ENCODE measurements at regions not wholly inside any gene's neighbourhood (a gene's known extent, or its start where the extent isn't known, plus 50 kb on each side); places are given as distances from the start of the nearest gene placed in this dataset.

GRCh38 chr14:28936601-28937000 is 170.0 kb downstream of the FOXG1 start:
- H3K9me1 ChIP-seq (ENCODE audit: insufficient read depth, low read length): no peaks in the 10 kb centered on the region
- H3K56ac ChIP-seq (ENCODE audit: extremely low read depth, insufficient read depth, low read length): no peak overlapping the region
- intact Hi-C loops (cut with micrococcal nuclease): no loop called here
- DNase-seq: no peak
- no peak for TF ChIP-seq RFX5 (IDR thresholded peaks at IDR 0.05; ENCODE audit: low read depth, low read length)
- TF ChIP-seq CTCF (conservative IDR thresholded peaks at IDR 0.05; ENCODE audit: low read depth, low read length): no peak
- no peak for TF ChIP-seq CHD1 (IDR thresholded peaks at IDR 0.05; ENCODE audit: low read depth, low read length)
- TF ChIP-seq MAZ (IDR thresholded peaks at IDR 0.05; ENCODE audit: borderline replicate concordance, low read depth, low read length): no peak
- TF ChIP-seq BHLHE40 (IDR thresholded peaks at IDR 0.05; ENCODE audit: low read depth, low read length): no peak
- TF ChIP-seq ELK1 (IDR thresholded peaks at IDR 0.05; ENCODE audit: borderline replicate concordance, low read depth, low read length): no peak
- no peak for TF ChIP-seq MAFK (IDR thresholded peaks at IDR 0.05; ENCODE audit: low read depth, low read length)
- no peak for TF ChIP-seq CEBPB (IDR thresholded peaks at IDR 0.05; ENCODE audit: low read depth, low read length)
- TF ChIP-seq NFE2L2 (IDR thresholded peaks at IDR 0.05; ENCODE audit: low read depth, low read length): no peak
- dilution Hi-C loops (cut with HindIII; ENCODE audit: low sequenced_read_pairs, unreplicated experiment): no loop called here
- H3K23ac ChIP-seq (ENCODE audit: low read depth, low read length): no peak overlapping the region
- no peak overlapping the region for H3K4me2 ChIP-seq (ENCODE audit: low read depth, low read length)
- no peaks in the 10 kb centered on the region for H4K20me1 ChIP-seq (ENCODE audit: insufficient read depth, low read length)
- H4K8ac ChIP-seq (ENCODE audit: low read depth in 2 of 2, low read length in 2 of 2): no peak overlapping the region
- H2BK120ac ChIP-seq (ENCODE audit: low read depth, low read length): no peak overlapping the region
- no peaks in the 10 kb centered on the region for H3K4me1 ChIP-seq (ENCODE audit: control insufficient read depth, insufficient read depth, low read length)
- CTCF ChIA-PET: no interaction called here
- H2AK5ac ChIP-seq (ENCODE audit: low read depth, low read length): no peak overlapping the region
- H2BK5ac ChIP-seq (ENCODE audit: low read depth, low read length, poor library complexity, severe bottlenecking): no peak overlapping the region
- H3K4me3 ChIP-seq (ENCODE audit: insufficient read depth, low read depth, low read length): no peak overlapping the region
- in situ Hi-C loops (cut with MboI; ENCODE audit: low sequenced_read_pairs): no loop called here
- H2AK9ac ChIP-seq (replicated peaks; ENCODE audit: low read depth, low read length, poor library complexity): no peak overlapping the region
- H2BK20ac ChIP-seq (ENCODE audit: low read depth, low read length): no peak overlapping the region
- no peak overlapping the region for H2BK15ac ChIP-seq (ENCODE audit: low read depth, low read length)
- no peaks in the 10 kb centered on the region for H3K79me1 ChIP-seq (ENCODE audit: low read depth in 1 of 2, low read length in 2 of 2)
- no peak for ATAC-seq (ENCODE audit: low read depth)
- BruUV-seq (replicated peaks): no TSS peak
- no peak overlapping the region for H3K18ac ChIP-seq (ENCODE audit: low read depth, low read length)
- peaks cover 2% of the 10 kb centered on the region; the same call in 1 of the 2 replicates for H3K9me3 ChIP-seq (ENCODE audit: control insufficient read depth, insufficient read depth, low read length)
- H3K4ac ChIP-seq (ENCODE audit: low read depth, low read length): no peak overlapping the region
- no peak overlapping the region for H3K27ac ChIP-seq (ENCODE audit: insufficient read depth, low read length)
- no peaks in the 10 kb centered on the region for H3K27me3 ChIP-seq (ENCODE audit: control insufficient read depth, insufficient read depth, low read length)
- no peak overlapping the region for H2AFZ ChIP-seq (replicated peaks; ENCODE audit: low read length, poor library complexity)
- POLR2A ChIA-PET (ENCODE audit: unreplicated experiment): no interaction called here
- no peak overlapping the region for H3K9ac ChIP-seq (ENCODE audit: low read depth, low read length)
- no peak overlapping the region for H4K91ac ChIP-seq (ENCODE audit: insufficient read depth, low read depth, low read length)
- no peaks in the 10 kb centered on the region for H3K36me3 ChIP-seq (ENCODE audit: control insufficient read depth, insufficient read depth, low read length)
- no peak overlapping the region for H3K14ac ChIP-seq (replicated peaks; ENCODE audit: low read depth, low read length)
- H4K5ac ChIP-seq (ENCODE audit: low read depth, low read length): no peak overlapping the region

Data from IMR-90 (cell line).